ENCODE measurements at regions not wholly inside any gene's neighbourhood (a gene's known extent, or its start where the extent isn't known, plus 50 kb on each side); places are given as distances from the start of the nearest gene placed in this dataset.

- no peak for DNase-seq (ENCODE audit: low read depth in 2 of 2)
Observed at GRCh38 chr4:125682730-125683129, 368.0 kb downstream of the FAT4 start.

- no peak for DNase-seq (ENCODE audit: low read depth in 2 of 2)
Observed at GRCh38 chr4:125688841-125689240, 374.1 kb downstream of the FAT4 start.

DNA sequence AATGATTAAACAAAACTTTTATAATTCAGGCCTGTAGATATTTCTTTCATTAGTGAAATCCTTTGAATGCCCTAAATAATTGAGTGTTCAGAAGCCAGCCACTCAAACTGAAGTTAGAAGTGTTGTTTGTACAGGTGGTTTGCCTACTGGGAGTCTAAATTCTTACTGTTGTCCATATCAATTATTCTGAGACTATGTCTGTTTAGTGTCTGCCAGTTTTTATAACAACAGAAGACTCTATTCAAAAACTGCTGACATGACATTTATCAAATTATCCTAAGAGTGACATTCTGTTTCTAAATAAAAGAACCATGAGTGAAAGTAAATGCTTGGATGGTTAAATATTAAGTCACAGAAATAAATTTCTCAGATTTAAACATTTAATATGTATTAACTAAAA, 375.1 kb downstream of the FAT4 start:
- DNase-seq (ENCODE audit: low read depth in 2 of 2) = no peak

GRCh38 chr4:125693228-125693627, 378.5 kb downstream of the FAT4 start:
- no peak for DNase-seq (ENCODE audit: low read depth in 2 of 2)

DNA sequence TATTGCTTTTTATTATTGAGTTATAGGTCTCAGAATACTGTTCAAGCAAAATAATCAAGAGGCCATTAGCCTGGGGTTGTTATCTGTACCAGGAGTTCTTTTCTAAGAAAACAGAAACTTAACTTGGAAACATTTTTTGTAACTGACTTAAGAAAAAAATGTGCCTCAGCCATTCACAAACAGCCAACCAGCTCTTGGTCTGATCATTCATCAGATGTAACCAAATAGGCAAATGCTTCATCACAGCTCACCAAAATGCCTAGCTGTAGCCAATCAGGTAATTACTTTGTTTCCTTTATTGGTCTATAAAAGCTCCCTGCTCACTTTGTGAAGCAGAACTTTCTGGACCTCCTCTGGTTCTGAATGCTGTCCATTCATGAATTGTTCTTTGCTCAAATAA, 387.7 kb downstream of the FAT4 start:
- no peak for DNase-seq (ENCODE audit: low read depth in 2 of 2)

- peak; percentile 73 to 78 for DNase-seq (ENCODE audit: low read depth in 2 of 2)
Observed at GRCh38 chr4:125703443-125703842, 388.7 kb downstream of the FAT4 start.

GRCh38 chr4:125704726-125705125, 390.0 kb downstream of the FAT4 start:
- DNase-seq (ENCODE audit: low read depth in 2 of 2) = peak; percentile 7 to 9

DNA sequence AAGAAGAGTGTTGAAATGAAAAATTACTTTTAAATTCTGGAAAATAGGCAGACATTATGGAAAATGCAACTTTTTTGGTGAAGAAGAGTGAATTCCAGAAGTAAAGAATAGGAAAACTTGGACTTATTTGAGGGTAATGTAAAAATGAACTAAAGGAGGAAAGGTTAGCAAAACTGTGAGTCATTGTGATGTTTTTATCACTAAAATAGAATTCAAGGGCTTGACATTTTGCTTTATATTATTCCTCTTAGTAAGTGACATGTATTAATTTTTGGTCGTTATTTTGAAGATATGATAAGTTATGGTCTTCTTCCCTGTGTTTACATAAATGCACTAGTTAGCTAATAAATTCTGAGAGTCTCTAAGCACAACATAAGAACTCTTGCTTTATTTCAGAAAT, 390.9 kb downstream of the FAT4 start:
- peak in 1 of 2 donors; percentile 12 for DNase-seq (ENCODE audit: low read depth in 2 of 2)

DNA sequence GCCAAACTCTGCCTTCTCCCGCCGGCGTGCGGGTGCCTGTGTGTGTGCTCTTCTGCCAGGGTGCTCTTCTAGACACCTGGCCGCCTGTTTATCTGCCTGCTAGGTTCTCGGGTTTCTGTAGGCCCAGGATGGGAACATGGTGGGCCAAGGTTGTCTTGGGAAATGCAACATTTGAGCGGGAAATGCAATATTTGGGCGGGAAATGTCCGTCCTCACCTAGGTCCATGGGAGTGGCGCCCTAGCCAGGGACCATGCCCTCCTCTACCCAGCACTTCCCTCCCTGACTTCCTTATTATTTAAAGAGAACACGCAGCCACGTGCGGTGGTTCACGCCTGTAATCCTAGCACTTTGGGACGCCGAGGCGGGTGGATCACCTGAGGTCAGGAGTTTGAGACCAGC, 392.6 kb downstream of the FAT4 start:
- no peak for DNase-seq (ENCODE audit: low read depth in 2 of 2)

DNA sequence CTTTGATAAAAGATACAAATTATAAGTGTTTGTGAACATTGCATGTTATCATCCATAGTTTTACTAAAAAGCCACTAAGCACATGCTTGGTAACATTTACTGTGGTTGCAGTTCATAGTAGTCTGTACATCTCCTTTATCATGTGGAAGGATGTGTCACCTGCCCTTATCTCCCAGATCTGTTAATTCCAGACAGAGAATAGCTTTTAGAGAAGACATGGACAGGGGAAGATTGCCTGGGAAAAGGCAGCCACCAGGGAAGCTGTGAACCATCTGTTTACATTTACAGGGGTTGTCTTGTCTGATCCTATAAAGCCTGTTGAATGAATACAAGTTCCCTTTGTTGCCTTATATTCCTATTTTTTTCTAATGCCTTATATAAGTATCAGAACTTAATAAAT, 396.0 kb downstream of the FAT4 start:
- DNase-seq (ENCODE audit: low read depth in 2 of 2) = no peak

DNA sequence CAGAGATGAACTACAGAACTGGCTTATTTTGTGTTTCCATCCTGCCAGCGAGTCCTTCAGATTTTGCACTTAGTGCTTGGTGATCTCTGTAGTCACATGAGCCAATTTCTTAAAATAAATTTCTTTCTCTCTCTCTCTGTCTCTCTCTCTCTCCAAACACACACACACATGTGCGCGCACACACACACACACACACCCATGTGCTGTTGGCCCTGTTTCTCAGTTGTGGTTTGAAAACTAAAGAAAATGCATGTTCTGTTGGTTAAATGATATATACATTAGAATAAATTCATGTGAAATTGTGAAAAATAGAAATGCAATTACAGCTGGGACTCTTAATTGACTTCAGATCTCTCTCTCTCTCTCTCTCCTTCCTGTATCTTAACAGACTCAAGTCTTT, 399.3 kb downstream of the FAT4 start:
- no peak for DNase-seq (ENCODE audit: low read depth in 2 of 2)

DNA sequence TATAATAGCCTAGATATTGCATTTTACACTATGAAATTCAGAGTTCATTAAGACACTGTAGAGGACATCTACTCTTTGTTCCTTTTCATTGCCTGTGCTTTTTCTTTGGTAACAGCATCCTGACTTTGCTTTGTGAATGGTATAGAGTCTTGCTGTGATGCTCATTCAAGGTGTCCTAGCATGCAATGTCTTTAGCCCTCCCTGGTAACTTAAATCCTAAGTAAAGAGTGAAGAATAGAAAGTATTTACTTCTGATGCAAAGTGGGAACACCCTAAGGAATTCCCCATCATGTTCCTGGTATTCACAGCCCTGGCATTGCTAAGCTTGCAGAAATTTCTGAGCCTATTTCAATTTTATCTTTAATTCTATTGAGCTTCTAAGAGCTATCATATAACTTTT, 400.1 kb downstream of the FAT4 start:
- no peak for DNase-seq (ENCODE audit: low read depth in 2 of 2)

GRCh38 chr4:125719987-125720386, 405.2 kb downstream of the FAT4 start:
- DNase-seq (ENCODE audit: low read depth in 2 of 2) = peak in 1 of 2 donors; percentile 59

- DNase-seq (ENCODE audit: low read depth in 2 of 2) = no peak
Observed at GRCh38 chr4:125722009-125722408, 407.3 kb downstream of the FAT4 start.

DNA sequence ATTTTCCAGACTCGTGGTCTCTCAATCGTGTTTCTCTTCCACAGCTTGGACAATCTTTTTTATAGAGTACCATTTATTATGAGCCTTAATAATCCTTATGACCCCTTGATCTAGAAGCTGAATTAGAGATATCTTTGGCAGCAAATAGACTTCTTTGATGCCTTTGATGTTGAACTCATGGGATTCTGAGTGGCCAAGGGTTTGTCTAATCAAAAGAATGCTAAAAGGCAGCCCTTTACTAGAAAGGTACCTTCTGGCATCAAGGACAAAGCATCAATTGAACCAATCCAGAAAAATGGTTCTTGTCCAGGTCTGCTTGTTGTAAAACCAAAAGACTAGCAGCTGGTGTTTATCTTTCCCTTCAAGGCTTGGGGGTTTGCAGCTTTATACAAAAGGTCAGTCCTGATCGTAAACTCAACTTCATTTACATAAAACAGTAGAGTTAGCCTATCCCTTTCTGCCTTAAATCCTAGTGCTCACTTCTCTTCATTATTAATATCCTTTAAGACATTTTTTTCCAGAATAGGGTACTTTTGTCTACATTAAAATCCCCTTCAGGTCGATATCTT, 411.3 kb downstream of the FAT4 start:
- no peak for DNase-seq (ENCODE audit: low read depth in 2 of 2)

- DNase-seq (ENCODE audit: low read depth in 2 of 2) = no peak
Observed at GRCh38 chr4:125727931-125728330, 413.2 kb downstream of the FAT4 start.

- peak in 1 of 2 donors; percentile 86 for DNase-seq (ENCODE audit: low read depth in 2 of 2)
Observed at GRCh38 chr4:125728568-125728967, 413.8 kb downstream of the FAT4 start.

DNA sequence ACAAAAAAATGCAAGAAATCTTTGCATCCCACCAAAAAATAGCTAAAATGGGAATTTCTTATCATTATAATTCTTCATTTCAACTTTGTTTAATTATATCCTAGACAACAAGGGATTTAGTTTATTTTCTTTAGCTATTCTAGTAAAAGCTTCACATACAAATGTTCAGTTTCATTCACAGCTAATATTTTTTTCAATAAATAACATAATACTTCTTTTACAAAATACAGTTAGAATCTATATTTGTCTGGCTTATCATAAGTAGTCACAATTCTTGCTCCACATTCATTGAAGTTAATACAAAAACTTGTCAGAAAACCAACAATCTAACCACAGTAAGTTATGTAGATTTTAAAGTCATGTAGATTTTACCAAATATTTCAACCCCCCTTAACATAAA, 414.4 kb downstream of the FAT4 start:
- no peak for DNase-seq (ENCODE audit: low read depth in 2 of 2)

GRCh38 chr4:125732632-125733031, 417.9 kb downstream of the FAT4 start:
- DNase-seq (ENCODE audit: low read depth in 2 of 2) = no peak

DNA sequence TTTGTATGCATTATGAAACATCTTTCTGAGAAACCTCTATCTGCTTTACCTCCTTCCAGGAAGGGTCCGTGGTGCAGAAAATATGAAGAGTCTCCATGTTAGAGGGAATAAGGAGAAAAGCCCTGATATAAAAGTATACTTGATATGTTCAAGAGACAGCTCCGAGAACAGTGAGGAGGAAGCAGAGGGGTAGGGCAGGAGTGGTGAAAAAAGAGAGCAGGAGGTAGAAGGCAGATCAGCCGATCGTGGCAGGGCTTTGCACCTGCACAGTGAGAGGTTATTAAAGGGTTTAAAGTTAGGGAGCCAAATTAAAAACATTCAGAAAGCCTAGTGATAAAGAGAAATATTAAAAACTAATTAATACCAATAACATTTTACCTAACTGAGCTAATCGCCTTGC, 419.7 kb downstream of the FAT4 start:
- DNase-seq (ENCODE audit: low read depth in 2 of 2) = no peak

DNA sequence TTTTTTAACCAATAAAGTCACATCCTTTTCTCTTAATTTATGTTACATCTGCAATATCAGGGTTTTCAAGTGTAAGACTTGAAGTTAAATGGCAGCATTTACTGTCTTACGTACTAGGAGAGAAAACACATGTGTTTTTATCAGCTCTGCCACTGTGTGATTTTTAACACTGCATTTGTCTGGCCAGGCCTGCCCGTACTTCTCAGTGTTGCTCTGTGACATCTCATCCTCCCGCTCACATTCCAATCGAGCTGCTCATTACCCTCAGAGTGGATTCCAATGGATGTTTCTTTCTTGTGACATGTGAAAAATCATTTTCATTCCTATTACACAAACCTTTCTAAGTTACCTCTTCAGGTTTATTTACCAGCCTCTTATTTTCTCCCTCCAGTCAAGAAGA, 420.3 kb downstream of the FAT4 start:
- DNase-seq (ENCODE audit: low read depth in 2 of 2) = peak; percentile 68 to 85

DNA sequence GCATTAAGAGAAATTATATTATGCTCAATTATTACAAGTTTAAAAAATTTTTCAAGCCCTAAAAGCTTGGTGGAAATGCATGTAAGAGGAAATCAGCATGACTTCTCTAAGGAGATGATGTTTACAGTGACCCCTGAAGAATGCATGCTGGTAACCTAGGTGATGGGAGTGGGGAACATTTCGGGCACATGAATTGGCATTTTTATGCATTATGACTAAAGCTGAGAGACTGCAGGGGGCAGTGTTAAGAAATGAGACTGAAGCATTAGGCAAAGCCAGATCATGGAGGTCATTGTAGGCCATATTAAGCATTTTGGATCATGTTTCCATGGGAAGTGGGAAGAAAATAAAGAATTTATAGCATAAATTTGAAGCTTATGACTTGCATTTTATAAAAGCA, 421.3 kb downstream of the FAT4 start:
- peak in 1 of 2 donors; percentile 57 for DNase-seq (ENCODE audit: low read depth in 2 of 2)

DNA sequence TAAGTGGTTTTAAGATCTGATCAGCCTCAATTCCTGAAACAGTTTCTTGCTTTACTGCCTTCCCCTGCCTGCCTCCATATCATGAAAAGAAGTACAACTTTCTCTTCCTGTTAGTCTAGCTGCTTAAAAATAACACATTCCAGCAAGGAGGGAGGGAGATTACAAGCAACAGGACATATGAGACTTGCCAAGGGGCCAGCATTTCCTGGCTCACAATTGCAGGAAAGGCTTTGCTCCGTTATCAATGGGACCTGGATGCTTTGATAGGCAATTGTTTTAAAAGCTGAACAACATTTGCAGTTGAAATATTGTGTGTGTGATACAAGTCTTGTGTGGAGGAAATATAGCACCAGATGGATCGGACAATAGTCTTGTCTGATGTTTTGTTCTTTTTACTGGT, 425.0 kb downstream of the FAT4 start:
- peak; percentile 94 to 96 for DNase-seq (ENCODE audit: low read depth in 2 of 2)

DNA sequence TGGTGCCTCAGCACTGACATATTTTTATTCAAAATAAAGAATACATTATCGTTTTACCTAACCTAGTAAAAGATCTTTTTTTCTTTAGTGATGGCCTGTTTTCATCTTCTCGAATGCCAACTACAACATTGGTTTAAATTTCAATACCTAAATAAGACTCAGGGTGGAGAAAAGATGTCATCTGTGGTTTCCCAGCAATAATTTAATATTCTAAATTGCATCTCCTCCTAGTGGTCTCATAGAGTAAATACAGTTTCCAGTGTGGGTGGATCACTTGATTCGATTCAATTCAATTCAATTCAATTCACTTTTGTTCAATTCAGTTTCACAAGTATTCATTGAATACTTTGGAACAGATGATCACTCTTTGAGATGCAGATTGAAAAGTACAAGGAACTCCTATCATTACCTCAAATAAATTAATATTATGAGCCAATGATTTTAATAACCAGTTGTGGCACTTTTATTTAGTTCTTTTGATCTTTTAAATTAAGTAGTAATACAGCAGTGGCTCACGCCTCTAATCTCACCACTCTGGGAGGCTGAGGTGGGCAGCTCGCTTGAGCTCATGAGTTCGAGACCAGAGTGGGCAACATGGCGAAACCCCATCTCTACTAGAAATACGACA, 427.2 kb downstream of the FAT4 start:
- DNase-seq (ENCODE audit: low read depth in 2 of 2) = peak; percentile 56 to 62

Measured in lung microvascular endothelial cell (primary cell).